AG09309 (cell line): ENCODE measurements at regions not wholly inside any gene's neighbourhood (a gene's known extent, or its start where the extent isn't known, plus 50 kb on each side); places are given as distances from the start of the nearest gene placed in this dataset.
"Not testable (repeated sequence)": the region's sequence is repeated elsewhere in the genome, so short reads cannot be mapped to it uniquely, and the experiment has no call there.

Experiments
- DNase-seq: peaks from one replicate; pipeline ENCODE4 v3.0.0-alpha.2; 2010; ENCODE audit warnings: low read depth
- H3K4me3 ChIP-seq: 2 replicates; pipeline ENCODE4 v1.5.1; 2011; ENCODE audit warnings: mild to moderate bottlenecking, low read depth, low read length, moderate library complexity; ENCODE audit not compliant: control insufficient read depth
- CTCF ChIP-seq: IDR thresholded peaks from 2 replicates; pipeline ENCODE4 v1.5.1; 2011; ENCODE audit warnings: mild to moderate bottlenecking, low read depth, low read length, inconsistent platforms; ENCODE audit not compliant: insufficient read depth, control insufficient read depth; ENCODE audit errors: missing control alignments

DNA sequence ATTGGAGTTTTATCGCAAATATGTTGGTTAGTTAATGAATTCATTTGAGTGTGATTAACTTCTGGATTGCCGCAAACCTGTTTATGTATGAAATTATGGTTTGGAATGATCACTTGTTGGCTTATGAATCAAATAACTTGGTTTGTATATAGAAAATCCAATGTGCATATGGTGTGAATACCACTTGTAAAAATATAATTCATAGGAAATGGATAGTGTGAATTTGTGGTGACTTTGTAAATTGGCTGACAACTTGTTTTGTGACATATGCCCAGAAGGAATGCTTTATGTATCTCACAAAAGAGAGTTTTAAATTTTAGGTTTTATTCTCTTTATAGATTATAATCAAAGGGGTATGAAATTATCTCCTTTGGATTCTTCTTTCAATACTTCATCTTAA is 436.2 kb downstream of the EPHA5 start:
- no peak overlapping the region for H3K4me3 ChIP-seq
- no peak for TF ChIP-seq CTCF
- DNase-seq = no peak

GRCh38 chr4:65227628-65228027 is 442.7 kb downstream of the EPHA5 start:
- no peak for DNase-seq
- H3K4me3 ChIP-seq = no peak overlapping the region
- TF ChIP-seq CTCF = no peak

DNA sequence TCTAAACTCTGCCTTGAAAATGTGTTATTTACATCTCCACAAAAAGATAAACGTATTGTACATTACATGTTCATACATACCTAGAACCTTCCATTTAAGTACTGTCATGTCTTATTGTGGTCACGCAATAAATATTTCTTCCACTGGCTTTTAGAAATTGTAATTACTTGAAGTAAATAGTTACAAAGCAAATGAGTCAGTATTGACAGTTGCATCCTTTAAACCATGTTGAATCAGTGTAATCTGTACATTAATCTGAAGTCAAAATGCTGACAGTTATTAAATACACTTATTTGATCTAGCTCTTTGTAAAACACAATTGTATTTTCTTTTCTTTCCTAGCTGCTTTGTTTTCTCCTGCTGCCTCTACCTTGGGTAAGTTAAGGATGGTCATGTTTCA is 446.7 kb downstream of the EPHA5 start:
- no peak overlapping the region for H3K4me3 ChIP-seq
- TF ChIP-seq CTCF = no peak
- DNase-seq = no peak

GRCh38 chr4:65223074-65223473 is 447.2 kb downstream of the EPHA5 start:
- H3K4me3 ChIP-seq = not testable (repeated sequence)

DNA sequence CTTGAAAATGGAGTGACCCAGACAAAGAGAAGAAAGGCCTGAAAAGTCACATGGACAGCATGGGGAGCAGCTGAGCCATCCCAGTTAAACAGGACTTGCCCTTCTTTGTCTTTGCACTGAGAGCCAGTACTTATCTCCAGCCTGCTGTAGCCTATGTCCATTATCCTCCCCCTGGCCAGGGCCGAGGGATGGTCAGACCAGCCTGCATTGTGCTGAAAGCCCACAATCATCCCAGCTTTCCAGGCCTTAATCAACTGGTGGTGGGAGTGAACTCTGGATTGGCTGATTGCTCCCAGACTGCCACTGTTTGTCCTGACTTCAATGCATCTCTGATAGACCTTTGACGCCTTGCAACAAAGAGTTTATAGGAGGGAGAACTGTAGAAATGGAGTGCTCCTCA is 453.1 kb downstream of the EPHA5 start:
- no peak for TF ChIP-seq CTCF

More at GRCh38 chr4:65223074-65223473, 447.2 kb downstream of the EPHA5 start:
- DNase-seq = not testable (repeated sequence)

DNA sequence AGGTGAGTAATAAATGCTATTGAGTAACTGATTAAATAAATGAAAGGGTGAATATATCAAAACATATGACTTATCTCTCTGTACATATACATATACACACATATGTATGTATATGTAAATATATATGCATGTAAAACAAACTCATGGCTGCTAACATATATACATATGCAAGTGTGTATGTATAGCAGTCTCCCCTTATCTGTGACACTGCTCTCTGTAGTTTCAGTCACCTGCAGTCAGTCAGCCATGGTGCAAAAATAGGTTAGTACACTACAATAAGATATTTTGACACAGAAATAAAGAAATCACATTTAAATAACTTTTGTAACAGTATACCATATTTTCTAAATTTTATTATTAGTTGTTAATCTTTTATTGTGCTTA is 467.4 kb downstream of the EPHA5 start:
- TF ChIP-seq CTCF = no peak
- no peak overlapping the region for H3K4me3 ChIP-seq
- no peak for DNase-seq

More for the DNA sequence above, 453.1 kb downstream of the EPHA5 start:
- H3K4me3 ChIP-seq = no peak overlapping the region
- no peak for DNase-seq

DNA sequence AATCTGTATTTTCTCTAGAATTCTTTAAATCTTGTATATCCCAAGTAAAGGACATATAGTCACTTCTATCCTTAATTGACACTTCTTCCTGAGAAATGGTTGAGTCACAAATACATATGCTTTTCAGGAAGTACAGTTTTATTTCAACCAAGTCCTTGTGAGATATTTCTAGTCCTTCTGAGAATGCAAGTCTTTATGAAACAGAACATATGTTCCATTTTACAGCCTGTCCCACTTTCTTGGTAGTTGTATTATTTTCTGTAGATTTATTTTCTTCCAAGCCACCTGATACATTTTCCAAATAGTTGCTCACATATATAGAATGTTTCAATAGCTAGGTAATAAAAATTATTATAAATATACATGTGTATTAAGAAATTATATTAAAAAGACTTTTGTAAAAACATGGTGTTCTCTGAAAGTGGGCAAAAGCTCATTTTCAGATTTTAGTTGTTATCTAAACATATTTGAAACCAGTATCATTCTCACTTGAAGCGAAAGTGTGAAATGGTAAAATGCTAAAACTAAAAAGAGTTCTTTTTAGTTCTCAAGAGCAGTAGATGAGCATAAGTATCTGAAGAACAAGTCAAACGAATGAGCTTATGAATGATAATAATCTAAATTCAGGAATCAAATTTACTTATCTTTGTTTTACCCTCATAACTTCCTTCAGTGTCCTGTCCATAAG is 468.0 kb downstream of the EPHA5 start:
- TF ChIP-seq CTCF = no peak
- H3K4me3 ChIP-seq = no peak overlapping the region
- DNase-seq = no peak
